PC-3 (cell line): ENCODE measurements at regions not wholly inside any gene's neighbourhood (a gene's known extent, or its start where the extent isn't known, plus 50 kb on each side); places are given as distances from the start of the nearest gene placed in this dataset.

ENCODE experiments used
- ATAC-seq: fragments of 200-7000 bp; cut with Tn5 transposase; 2 replicates; pipeline ENCODE4 v1.9.1; 2020; ENCODE audit warnings: mild to moderate bottlenecking, moderate library complexity
- BruUV-seq: library from RNA; stranded (reverse); fragments of 400-500 nt; replicated peaks from 2 replicates; lab custom pipeline; 2021; lab: Mats Ljungman, UMichigan
- CTCF ChIA-PET: fragments of 300-600 bp; sonication (Branson Sonifier 250); formaldehyde crosslinking; loops from one replicate; lab custom pipeline; 2022; ENCODE audit warnings: antibody characterized with exemption; lab: Charles Lee
- POLR2A ChIA-PET: fragments of 300-600 bp; sonication (Branson Sonifier 250); formaldehyde crosslinking; loops from one replicate; lab custom pipeline; 2022; ENCODE audit warnings: antibody characterized with exemption; ENCODE audit not compliant: unreplicated experiment; lab: Charles Lee
- DNase-seq: peaks from one replicate; pipeline ENCODE4 v3.0.0-alpha.2; 2015
- H2AFZ ChIP-seq: fragments of 300-600 bp; sonication (generic); 2 replicates; pipeline ENCODE4 v1.6.0; 2016; ENCODE audit warnings: antibody characterized with exemption, low read length
- H3F3A ChIP-seq: fragments of 300-600 bp; sonication (generic); one replicate; pipeline ENCODE4 v1.6.0; 2017; ENCODE audit warnings: antibody characterized with exemption, low read length, control low read depth, mild to moderate bottlenecking; ENCODE audit not compliant: unreplicated experiment
- H3K27ac ChIP-seq: fragments of 300-600 bp; sonication (generic); 2 replicates; pipeline ENCODE4 v1.5.1; 2016; ENCODE audit warnings: mild to moderate bottlenecking, low read length
- H3K27me3 ChIP-seq: fragments of 300-600 bp; sonication (generic); 2 replicates; pipeline ENCODE4 v1.6.1; 2016; ENCODE audit warnings: low read length, mixed read lengths
- H3K36me3 ChIP-seq: fragments of 300-600 bp; sonication (generic); 2 replicates; pipeline ENCODE4 v1.6.1; 2016; ENCODE audit warnings: low read depth, mixed run types, low read length, mixed read lengths
- H3K4me1 ChIP-seq: fragments of 300-600 bp; sonication (generic); 2 replicates; pipeline ENCODE4 v1.5.1; 2016; ENCODE audit warnings: low read length; ENCODE audit not compliant: insufficient read depth
- H3K4me2 ChIP-seq: fragments of 300-600 bp; sonication (generic); 2 replicates; pipeline ENCODE4 v1.6.0; 2016; ENCODE audit warnings: low read length
- H3K4me3 ChIP-seq: fragments of 300-600 bp; sonication (generic); 2 replicates; pipeline ENCODE4 v1.5.1; 2016; ENCODE audit warnings: mild to moderate bottlenecking, low read length, mixed read lengths
- H3K79me2 ChIP-seq: fragments of 300-600 bp; sonication (generic); 2 replicates; pipeline ENCODE4 v1.6.1; 2017; ENCODE audit warnings: low read length, mixed read lengths
- H3K9ac ChIP-seq: fragments of 300-600 bp; sonication (generic); 2 replicates; pipeline ENCODE4 v1.6.0; 2016; ENCODE audit warnings: mild to moderate bottlenecking, low read length
- H3K9me2 ChIP-seq: fragments of 300-600 bp; sonication (generic); replicated peaks from 2 replicates; pipeline ENCODE4 v1.6.1; 2016; ENCODE audit warnings: mixed run types, low read length, mixed read lengths
- H3K9me3 ChIP-seq: fragments of 300-600 bp; sonication (generic); 2 replicates; pipeline ENCODE4 v1.6.1; 2016; ENCODE audit warnings: low read length, mixed read lengths
- H4K20me1 ChIP-seq: fragments of 300-600 bp; sonication (generic); 2 replicates; pipeline ENCODE4 v1.6.1; 2016; ENCODE audit warnings: low read length, mixed read lengths
- EZH2 ChIP-seq: fragments of 300-600 bp; sonication (generic); IDR thresholded peaks from one replicate; pipeline ENCODE4 v1.6.1; 2017; ENCODE audit warnings: antibody characterized with exemption, mild to moderate bottlenecking, low read length; ENCODE audit not compliant: unreplicated experiment
- EZH2phosphoT487 ChIP-seq: fragments of 300-600 bp; sonication (generic); IDR thresholded peaks from 2 replicates; pipeline ENCODE4 v1.6.1; 2018; ENCODE audit warnings: mild to moderate bottlenecking, antibody characterized with exemption, low read length, borderline replicate concordance
- intact Hi-C: fragments of 100-400 bp; cut with micrococcal nuclease; formaldehyde crosslinking; loops from 2 replicates; pipeline ENCODE4 v1.9.0; 2023
- TF ChIP-seq, protein P1 (sequence below): fragments of 300-600 bp; sonication (generic); conservative IDR thresholded peaks from 2 replicates; pipeline ENCODE4 v1.5.1; 2017; ENCODE audit warnings: antibody characterized with exemption, low read depth, mild to moderate bottlenecking, low read length

GRCh38 chr2:38164881-38165280, 88.9 kb upstream of the CYP1B1 start:
- no peaks in the 10 kb centered on the region for H3K79me2 ChIP-seq
- H3F3A ChIP-seq, result no peaks in the 10 kb centered on the region
- H3K9ac ChIP-seq, result no peak overlapping the region
- H4K20me1 ChIP-seq, result no peaks in the 10 kb centered on the region
- H3K4me2 ChIP-seq, result no peak overlapping the region
- H3K27me3 ChIP-seq, result no peaks in the 10 kb centered on the region
- no peak for DNase-seq
- no peak for ATAC-seq
- H3K36me3 ChIP-seq, result no peaks in the 10 kb centered on the region
- ChIA-PET CTCF (no interaction called here), POLR2A (no interaction called here)
- H3K27ac ChIP-seq, result no peak overlapping the region
- H3K4me3 ChIP-seq, result no peak overlapping the region
- TF ChIP-seq, protein P1, sequence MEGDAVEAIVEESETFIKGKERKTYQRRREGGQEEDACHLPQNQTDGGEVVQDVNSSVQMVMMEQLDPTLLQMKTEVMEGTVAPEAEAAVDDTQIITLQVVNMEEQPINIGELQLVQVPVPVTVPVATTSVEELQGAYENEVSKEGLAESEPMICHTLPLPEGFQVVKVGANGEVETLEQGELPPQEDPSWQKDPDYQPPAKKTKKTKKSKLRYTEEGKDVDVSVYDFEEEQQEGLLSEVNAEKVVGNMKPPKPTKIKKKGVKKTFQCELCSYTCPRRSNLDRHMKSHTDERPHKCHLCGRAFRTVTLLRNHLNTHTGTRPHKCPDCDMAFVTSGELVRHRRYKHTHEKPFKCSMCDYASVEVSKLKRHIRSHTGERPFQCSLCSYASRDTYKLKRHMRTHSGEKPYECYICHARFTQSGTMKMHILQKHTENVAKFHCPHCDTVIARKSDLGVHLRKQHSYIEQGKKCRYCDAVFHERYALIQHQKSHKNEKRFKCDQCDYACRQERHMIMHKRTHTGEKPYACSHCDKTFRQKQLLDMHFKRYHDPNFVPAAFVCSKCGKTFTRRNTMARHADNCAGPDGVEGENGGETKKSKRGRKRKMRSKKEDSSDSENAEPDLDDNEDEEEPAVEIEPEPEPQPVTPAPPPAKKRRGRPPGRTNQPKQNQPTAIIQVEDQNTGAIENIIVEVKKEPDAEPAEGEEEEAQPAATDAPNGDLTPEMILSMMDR, result no peak
- TF ChIP-seq EZH2phosphoT487 (no peak), EZH2 (no peak)
- no TSS peak for BruUV-seq
- H3K4me1 ChIP-seq, result no peaks in the 10 kb centered on the region
- intact Hi-C loops, result no loop called here
- no peaks in the 10 kb centered on the region for H3K9me2 ChIP-seq
- no peaks in the 10 kb centered on the region for H3K9me3 ChIP-seq
- H2AFZ ChIP-seq, result no peak overlapping the region

GRCh38 chr2:38163579-38163978, 87.6 kb upstream of the CYP1B1 start:
- H3K9me2 ChIP-seq, result no peaks in the 10 kb centered on the region
- H3F3A ChIP-seq, result no peaks in the 10 kb centered on the region
- no peaks in the 10 kb centered on the region for H4K20me1 ChIP-seq
- no peak overlapping the region for H3K4me2 ChIP-seq
- no peak for DNase-seq
- intact Hi-C loops, result no loop called here
- no peaks in the 10 kb centered on the region for H3K27me3 ChIP-seq
- no peak overlapping the region for H3K4me3 ChIP-seq
- TF ChIP-seq EZH2, result no peak
- TF ChIP-seq, protein P1, result no peak
- TF ChIP-seq EZH2phosphoT487, result no peak
- BruUV-seq, result no TSS peak
- no peak overlapping the region for H3K9ac ChIP-seq
- H3K36me3 ChIP-seq, result no peaks in the 10 kb centered on the region
- no peaks in the 10 kb centered on the region for H3K9me3 ChIP-seq
- H3K4me1 ChIP-seq, result no peaks in the 10 kb centered on the region
- H2AFZ ChIP-seq, result no peak overlapping the region
- POLR2A ChIA-PET, result no interaction called here
- CTCF ChIA-PET, result interaction anchor here (1.7 kb wide), 1 partner anchor 111 kb away, joined by 22 read pairs; no protein-coding TSS in a partner anchor
- no peak for ATAC-seq
- no peak overlapping the region for H3K27ac ChIP-seq
- H3K79me2 ChIP-seq, result no peaks in the 10 kb centered on the region

- H3K4me1 ChIP-seq, result no peaks in the 10 kb centered on the region
- no peak overlapping the region for H3K4me2 ChIP-seq
- no peak; the same call in 1 of the 2 replicates for ATAC-seq
- BruUV-seq, result no TSS peak
- H2AFZ ChIP-seq, result no peak overlapping the region
- no peaks in the 10 kb centered on the region for H3F3A ChIP-seq
- H3K36me3 ChIP-seq, result no peaks in the 10 kb centered on the region
- CTCF ChIA-PET, result interaction anchor here (0.6 to 1.7 kb wide), 3 partner anchors 62 to 112 kb away, joined by 3 to 22 read pairs (median 3); no protein-coding TSS in a partner anchor
- H3K27me3 ChIP-seq, result no peaks in the 10 kb centered on the region
- DNase-seq, result peak; percentile 20
- no peaks in the 10 kb centered on the region for H3K79me2 ChIP-seq
- POLR2A ChIA-PET, result no interaction called here
- H4K20me1 ChIP-seq, result no peaks in the 10 kb centered on the region
- no peaks in the 10 kb centered on the region for H3K9me2 ChIP-seq
- intact Hi-C loops, result no loop called here
- H3K9ac ChIP-seq, result no peak overlapping the region
- no peaks in the 10 kb centered on the region for H3K9me3 ChIP-seq
- TF ChIP-seq, protein P1, result peak; percentile 45
- no peak for TF ChIP-seq EZH2phosphoT487
- H3K4me3 ChIP-seq, result no peak overlapping the region
- H3K27ac ChIP-seq, result no peak overlapping the region
These were observed 87.1 kb upstream of the CYP1B1 start for GRCh38 chr2:38163006-38163405.
